GM21526 (cell line): ENCODE measurements at regions not wholly inside any gene's neighbourhood (a gene's known extent, or its start where the extent isn't known, plus 50 kb on each side); places are given as distances from the start of the nearest gene placed in this dataset.
"Not testable (repeated sequence)": the region's sequence is repeated elsewhere in the genome, so short reads cannot be mapped to it uniquely, and the experiment has no call there.

ENCODE experiments used
- ATAC-seq: cut with Tn5 transposase; IDR thresholded peaks from one replicate; pipeline ENCODE4 v1.9.1; 2021; ENCODE audit warnings: moderate library complexity; ENCODE audit not compliant: unreplicated experiment, low FRiP score

DNA sequence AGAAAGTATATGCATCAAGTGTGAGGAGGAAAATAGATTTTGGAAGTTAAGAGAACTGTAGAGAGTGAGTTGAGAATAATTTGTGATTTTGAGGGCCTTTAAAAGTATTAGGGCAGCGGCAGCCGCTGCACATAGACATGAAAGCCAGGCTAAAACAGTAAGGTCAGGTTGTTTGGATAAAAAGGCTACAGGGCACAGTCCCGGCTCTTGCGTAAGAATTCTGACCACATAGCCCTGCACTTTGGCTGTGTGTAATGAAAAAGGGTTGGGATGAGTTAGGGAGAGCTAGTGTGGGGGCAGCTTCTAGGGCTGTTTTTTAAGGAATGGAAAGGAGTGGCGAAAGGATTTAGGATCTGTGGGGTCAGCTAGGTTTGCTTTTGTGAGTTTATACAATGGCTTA lies 130.8 kb downstream of the CCDC71L start:
- not testable (repeated sequence) for ATAC-seq

DNA sequence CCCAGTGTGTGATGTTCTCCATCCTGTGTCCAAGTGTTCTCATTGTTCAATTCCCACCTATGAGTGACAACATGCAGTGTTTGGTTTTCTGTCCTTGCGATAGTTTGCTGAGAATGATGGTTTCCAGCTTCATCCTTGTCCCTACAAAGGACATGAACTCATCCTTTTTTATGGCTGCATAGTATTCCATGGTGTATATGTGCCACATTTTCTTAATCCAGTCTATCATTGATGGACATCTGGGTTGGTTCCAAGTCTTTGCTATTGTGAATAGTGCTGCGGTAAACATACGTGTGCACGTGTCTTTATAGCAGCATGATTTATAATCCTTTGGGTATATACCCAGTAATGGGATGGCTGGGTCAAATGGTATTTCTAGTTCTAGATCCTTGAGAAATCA lies 134.3 kb downstream of the CCDC71L start:
- ATAC-seq: not testable (repeated sequence)

DNA sequence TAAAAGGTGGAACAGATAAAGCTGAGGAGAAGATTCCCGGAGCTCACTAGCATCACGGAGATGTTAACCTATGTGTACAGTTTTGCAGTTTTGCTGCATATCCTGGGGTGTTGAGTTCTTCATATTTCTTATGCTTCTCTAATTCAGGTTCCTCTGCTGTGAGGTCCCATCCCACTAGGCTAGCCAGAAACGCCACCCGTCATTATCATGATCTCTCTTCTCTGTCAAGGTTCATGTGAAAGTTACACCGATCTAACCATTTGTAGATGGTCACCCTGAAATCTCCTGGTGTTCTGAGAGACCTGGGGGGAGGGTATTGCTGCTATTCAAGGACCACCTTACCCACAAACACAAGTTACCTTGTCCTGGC lies 136.3 kb downstream of the CCDC71L start:
- ATAC-seq: no peak

DNA sequence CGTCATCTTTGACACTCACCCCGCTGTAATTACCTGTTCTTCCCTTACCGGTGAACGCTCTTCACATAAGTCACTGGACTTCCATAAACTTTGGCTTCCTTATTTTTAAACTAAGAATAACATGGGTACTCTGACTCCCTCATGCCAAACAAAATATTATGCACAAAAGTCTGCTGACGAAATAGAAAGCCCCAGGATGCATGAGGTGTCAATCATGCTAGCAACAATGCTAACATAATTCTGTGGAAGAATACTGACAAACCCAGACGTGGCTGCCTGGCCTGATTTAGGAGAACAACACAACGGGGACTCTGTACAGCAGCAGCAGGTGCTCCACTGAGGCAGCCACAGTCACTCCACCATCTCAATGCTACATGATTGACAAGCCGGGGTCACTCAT lies 137.5 kb downstream of the CCDC71L start:
- no peak for ATAC-seq

DNA sequence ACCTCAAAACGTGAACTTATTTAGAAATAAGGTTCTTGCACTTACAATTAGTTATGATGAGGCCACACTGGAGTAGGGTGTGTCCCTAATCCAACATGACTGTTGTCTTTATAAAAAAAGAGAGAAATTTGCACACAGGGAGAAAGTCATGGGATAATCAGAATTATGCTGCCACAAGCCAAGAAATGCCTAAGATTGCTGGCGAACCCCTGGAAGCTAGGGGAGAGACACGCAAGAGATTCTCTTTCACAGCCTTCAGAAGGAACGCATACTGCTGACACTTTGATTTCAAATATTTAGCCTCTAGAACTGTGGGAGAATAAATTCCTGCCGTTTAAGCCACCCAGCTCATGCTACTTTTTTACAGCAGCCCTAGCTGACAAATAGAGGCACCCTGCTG lies 138.3 kb downstream of the CCDC71L start:
- no peak for ATAC-seq

DNA sequence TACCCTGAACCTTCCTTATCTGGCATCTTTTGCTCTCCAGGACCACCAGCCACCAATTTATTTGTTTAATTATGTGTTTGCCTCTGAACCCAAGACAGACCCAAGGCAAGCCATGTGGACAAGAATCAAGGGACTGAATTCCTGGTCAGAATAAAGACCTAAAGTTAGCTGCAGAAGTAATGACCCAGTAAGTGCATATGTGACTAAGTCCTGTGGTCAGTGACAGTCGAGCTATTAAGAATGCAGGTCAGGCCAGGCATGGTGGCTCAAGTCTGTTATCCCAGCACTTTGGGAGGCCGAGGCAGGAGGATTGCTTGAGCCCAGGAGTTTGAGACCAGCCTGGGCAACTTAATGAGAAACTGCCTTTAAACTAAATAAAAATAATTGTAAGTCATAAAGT lies 139.4 kb downstream of the CCDC71L start:
- no peak for ATAC-seq

DNA sequence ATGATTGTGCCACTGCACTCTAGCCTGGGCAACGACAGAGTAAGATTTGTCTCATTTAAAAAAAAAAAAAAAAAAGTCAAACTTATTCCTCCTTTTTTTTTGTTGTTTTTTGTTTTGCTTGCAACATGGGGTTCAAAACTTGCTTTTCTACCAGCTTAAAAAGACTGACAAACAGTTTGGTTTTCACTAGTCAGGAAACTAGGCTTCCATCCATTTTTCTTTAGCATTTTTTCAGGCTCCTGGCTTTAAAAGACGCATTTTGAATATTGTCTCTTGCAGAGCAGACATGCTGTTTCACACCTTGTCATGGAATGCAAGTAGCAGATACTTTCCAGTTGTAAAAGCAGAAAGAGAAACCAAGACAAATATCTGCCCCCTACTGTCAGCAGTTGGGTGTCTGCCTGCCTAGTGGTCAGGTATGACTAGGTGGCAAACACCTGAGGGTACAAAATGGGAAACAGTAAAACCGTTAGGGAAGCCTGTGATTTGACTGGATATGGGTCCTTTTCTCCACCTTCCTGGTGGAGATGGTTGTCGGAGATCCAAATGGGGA lies 139.9 kb downstream of the CCDC71L start:
- ATAC-seq: no peak

DNA sequence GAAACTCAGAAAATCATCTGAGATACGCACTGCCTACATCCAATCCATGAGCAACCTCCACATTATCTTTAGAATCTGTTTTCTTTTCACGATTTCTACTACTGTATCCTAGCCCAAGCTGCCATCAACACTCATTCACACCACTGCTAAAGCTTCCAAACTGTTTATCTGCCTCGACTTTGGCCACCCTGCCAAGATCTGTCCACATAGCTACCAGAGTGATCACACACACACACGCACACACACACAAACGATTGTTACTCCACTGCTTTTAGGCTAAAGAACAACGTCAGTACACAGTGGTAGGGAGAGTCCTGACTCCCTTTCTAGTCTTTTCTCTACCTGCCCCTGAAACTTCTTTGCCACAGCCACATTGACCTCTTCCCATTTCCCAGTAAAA lies 142.0 kb downstream of the CCDC71L start:
- ATAC-seq: no peak

DNA sequence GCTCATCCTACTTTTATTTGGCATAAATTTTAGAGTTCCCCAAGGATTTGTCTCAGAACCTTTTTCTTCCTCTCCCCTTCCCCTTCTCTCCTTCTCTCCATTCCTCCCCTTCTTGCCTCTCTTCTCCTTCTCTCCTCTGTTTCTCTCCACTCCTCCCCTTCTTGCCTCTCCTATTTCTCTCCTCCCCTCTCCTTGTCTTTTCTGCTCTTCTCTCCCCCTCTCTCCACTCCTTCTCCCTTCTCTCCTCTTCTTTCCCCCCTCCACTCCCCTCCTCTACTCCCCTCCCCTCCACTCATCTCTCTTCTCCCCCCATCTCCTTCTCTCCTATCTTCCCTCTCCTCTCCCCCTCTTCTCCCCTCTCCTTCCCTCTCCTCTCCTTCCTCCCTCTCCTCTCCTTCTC lies 142.7 kb downstream of the CCDC71L start:
- no peak for ATAC-seq

DNA sequence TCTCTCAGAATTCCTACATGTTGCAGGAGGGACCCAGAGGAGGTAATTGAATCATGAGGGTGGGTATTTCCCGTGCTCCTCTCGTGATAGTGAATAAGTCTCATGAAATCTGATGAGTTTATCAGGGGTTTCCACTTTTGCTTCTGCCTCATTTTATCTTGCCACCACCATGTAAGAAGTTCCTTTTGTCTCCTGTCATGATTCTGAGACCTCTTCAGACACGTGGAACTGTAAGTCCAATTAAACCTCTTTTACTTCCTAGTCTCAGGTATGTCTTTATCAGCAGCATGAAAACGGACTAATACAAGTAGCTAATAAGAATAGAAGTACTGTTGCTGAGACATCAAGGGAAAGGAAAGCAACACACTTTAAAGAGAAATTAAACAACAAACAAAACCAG lies 143.4 kb downstream of the CCDC71L start:
- ATAC-seq: no peak

DNA sequence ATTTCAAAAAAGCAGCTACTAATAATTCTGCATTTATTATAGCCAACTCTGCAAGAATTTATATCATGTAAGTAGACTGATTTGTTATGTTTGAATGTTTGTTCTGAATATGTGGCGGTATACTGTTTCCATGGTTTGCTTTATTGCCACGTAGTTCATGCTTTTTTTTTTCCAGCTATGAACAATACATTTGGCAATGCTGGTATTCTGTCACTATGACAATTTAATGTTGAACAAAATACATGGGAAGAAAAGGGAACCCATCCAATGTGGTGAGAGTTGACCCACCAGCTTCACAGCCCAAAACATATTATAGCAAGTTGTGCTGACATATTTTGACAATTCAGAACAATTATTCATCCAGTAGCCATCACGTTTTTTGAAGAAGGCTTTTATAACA lies 145.6 kb downstream of the CCDC71L start:
- ATAC-seq: no peak

DNA sequence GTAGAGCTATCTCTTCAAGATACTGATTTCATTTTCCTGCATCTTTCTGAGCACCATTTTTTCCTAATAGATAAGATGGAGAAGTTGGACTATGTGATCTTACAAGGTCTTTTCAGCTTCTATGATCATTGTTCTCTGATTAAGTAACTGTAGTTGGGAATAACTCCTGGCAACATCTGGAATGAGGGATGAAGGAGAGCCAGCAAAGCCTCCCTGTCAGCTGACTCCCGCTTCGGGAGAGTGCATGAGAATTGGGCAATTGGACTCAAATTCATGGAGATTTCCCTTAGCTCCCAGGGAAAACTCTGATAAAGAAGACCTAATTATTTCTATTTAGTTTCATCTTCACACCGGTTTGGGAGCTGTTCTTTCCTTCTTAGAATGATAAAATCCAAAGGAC lies 146.1 kb downstream of the CCDC71L start:
- ATAC-seq: no peak

DNA sequence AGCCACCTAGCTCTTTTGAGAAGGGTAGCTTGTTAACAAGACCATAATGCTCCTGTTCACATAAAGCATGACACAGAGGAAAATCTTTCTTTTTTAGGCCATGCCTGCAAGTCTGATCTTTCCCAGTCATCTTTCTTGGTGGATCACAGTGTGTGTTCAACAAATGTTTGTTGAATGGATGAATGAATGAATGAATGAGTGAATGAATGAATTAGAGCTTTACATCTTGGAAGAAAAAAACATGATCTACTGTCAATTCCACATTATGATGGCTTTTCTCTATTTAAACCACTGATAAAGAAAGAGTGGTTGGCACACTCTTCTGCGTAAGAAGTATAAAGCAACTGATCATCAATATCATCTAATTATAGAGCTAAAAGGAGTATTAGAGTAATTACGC lies 148.7 kb downstream of the CCDC71L start:
- ATAC-seq: no peak

DNA sequence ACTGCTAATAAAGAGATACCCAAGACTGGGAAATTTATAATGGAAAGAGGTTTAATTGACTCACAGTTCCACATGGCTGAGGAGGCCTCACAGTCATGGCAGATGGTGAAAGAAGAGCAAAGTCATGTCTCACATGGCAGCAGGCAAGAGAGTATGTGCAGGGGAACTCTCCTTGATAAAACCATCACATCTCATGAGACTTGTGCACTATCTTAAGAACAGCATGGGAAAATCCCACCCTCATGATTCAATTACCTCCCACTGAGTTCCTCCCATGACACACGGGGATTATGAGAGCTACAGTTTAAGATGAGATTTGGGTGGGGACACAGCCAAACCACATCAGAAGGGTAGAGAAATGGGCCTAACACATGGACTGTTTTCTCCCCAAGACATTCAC lies 156.3 kb downstream of the CCDC71L start:
- no peak for ATAC-seq

DNA sequence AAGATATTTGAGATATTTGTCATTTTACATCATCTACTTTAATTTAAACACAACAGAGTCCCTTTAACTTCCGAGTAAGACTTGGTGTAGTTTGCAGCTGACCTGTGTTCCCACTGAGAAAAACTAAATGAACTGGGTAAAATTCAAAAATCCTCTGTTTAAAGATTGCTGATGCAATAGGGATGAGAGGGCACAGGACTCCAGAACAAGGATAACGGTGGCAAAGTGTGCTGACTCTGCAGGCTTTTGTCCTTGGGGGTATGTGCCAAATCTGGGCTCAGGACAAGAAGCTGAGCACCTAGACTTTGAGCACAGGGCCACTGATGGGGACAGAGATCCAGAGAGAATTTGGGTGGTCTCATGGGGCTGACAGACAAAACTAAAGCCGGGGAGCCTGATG lies 156.8 kb downstream of the CCDC71L start:
- no peak for ATAC-seq

DNA sequence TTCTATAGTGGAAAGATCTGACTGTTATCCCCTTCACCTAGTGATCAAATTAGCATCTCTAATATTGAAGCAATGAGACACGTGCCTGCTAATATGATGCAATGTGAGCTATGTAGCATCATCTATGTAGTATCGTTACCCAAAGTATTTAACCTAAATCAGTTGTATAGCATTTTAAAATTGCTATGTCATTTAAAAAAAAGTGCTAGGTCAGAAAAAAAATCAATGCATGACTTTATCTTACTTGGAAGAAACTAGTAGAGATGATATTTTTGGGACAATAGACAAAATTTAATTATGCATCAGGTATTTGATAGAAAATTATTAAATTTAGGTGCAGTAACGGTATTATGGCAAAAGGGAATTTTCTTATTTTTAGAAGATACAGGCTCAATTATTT lies 157.3 kb downstream of the CCDC71L start:
- ATAC-seq: no peak

DNA sequence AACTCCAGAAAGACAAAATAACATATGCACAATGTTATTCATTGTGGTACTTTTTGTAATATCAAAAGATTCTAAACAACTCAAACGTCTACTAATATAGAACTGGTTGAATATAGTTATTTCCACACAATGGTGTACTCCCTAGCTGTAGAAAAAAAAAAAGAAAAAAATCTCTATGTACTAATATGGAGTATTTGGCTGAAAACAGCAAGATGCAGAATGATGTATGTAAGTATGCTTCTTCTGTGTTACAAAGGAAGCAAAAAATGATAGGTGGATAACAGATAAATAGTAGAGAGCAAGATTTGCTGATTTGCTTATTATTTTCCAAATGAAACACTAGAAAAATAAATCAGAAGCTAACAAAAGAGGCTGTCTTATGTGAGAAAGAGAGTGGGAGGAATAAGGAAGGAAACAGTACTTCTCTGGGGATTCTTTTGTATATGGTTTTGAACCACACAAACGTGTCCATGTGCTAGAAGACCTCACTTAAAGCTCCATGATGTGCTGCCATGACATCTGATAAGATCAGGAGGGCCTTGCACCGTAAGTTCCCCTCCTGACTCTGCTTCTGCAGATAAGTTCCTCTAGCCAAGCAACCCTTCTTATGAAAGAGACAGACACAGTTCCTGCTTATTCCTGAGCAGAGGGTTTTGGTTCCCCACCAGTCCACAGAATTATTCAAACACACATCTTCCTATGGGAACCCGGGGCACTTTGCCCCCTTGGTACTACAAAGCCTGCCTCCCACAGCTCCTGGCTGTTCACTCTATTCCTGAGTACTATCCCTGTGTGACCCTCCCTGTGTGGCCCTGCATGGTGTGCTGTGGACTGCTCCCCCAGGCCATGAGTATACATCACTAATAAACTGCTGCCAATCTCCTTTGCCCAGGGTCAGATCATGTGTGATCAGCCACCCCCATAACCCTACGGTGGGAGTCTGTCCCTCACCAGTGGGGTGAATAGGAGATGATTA lies 159.1 kb downstream of the CCDC71L start:
- no peak for ATAC-seq

DNA sequence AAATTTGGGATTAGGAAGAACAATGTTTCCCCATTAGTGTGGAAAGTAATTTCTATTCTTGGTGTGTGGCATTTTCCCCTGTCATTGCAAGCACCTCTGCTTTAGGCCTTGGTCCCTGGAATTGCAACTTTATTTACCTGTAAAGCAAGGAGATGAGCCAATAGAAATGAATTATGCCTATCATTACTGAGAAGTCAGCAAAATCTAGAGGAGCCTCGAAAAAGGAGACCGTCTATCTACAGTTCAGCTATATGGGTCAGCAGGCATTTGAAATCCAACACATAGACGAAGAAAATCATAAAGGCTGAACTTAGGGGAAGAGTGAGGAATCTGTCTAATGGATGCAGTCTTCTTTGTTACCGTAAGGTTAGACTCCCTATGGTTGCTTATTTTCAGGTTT lies 161.1 kb downstream of the CCDC71L start:
- no peak for ATAC-seq

DNA sequence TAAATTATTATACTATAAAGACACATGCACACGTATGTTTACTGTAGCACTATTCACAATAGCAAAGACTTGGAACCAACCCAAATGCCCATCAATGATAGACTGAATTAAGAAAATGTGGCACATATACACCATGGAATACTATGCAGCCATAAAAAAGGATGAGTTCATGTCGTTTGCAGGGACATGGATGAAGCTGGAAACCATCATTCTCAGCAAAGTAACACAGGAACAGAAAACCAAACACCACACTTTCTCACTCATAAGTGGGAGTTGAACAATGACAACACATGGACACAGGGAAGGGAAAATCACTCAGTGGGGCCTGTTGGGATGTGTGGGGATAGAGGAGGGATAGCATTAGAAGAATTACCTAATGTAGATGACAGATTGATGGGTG lies 163.0 kb downstream of the CCDC71L start:
- ATAC-seq: not testable (repeated sequence)

DNA sequence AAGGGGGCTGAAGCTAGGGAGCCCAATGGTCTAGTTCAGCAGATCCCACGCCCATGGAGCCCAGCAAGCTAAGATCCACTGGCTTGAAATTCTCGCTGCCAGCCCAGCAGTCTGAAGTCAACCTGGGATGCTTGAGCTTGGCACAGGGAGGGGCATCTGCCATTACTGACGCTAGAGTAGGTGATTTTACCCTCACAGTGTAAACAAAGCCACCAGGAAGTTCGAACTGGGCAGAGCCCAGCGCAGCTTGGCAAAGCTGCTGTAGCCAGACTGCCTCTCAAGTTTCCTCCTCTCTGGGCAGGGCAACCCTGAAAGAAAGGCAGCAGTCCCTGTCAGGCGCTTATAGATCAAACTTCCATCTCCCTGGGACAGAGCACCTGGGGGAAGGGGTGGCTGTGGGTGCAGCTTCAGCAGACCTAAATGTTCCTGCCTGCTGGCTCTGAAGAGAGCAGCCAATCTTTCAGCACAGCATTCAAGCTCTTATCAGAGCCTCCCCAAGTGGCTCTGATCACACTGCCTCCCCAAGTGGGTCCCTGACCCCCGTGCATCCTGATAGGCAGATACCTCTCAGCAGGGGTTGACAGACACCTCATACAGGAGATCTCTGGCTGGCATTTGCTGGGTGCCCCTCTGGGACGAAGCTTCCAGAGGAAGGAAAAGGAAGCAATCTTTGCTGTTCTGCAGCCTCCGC lies 167.8 kb downstream of the CCDC71L start:
- ATAC-seq: no peak

DNA sequence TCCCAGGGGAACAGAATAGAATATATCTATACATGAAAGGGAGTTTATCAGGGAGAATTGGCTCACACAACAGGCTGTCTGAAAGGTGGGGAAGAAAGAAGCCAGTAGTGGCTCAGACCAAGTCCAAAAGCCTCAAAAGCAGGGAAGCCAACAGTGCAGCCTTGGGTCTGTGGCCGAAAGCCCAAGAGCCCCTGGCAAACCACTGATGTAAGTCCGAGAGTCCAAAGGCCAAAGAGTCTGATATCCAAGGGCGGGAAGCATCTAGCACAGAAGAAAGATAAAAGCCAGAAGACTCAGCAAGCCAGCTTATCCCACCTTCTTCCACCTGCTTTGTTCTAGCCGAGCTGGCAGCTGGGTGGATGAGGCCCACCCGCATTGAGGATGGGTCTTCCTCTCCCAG lies 172.5 kb downstream of the CCDC71L start:
- ATAC-seq: no peak

DNA sequence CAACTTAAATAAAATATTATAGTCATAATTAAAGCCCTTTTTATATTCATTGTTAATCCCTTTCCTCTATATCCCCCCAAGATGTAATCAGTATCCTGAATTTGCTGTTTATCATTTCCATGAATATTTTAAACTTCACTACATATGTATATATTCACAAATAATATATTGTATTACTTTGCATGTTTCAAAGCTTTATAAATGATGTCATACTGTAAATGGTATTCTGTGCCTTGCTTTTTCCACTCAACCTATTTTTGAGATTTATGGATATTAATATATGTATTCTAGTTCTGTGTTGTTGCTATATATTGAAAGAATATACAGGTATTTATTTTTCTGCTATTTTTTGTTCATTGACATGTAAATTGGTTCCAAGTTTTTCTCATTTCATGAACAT lies 173.1 kb downstream of the CCDC71L start:
- no peak for ATAC-seq
